Pancreas (tissue), 10 donors: ENCODE measurements at regions not wholly inside any gene's neighbourhood (a gene's known extent, or its start where the extent isn't known, plus 50 kb on each side); places are given as distances from the start of the nearest gene placed in this dataset.

Experiments
- ATAC-seq, 4 donors: fragments of 200-7000 bp; cut with Tn5 transposase; one replicate each; pipeline versions ENCODE4 v1.8.0 to v1.9.1; 2020; ENCODE audit warnings: mild to moderate bottlenecking in 4 of 4, moderate library complexity in 4 of 4
- DNase-seq, 6 donors: peaks; one replicate each; pipeline ENCODE4 v3.0.0-alpha.2; 2020
- FAIRE-seq: peaks from 2 replicates; lab custom pipeline; 2012; peaks lifted over from hg19 to GRCh38; lab: Jason Lieb, UNC
- H3K27ac ChIP-seq, 4 donors: fragments of 200-600 bp; sonication (generic); 1 replicate in 3 of 4; 2 replicates in 1 of 4; pipeline versions ENCODE4 v1.5.0 to v1.8.0; 2020
- H3K27me3 ChIP-seq, 4 donors: fragments of 200-600 bp; one replicate each; pipeline ENCODE4 v1.8.0; 2021
- H3K36me3 ChIP-seq, 3 donors: fragments of 200-600 bp; sonication (generic) in 1 of 3; one replicate each; pipeline versions ENCODE4 v1.5.0 to v1.8.0; 2020 to 2021
- H3K4me1 ChIP-seq, 3 donors: fragments of 200-600 bp; one replicate each; pipeline ENCODE4 v1.8.0; 2021
- H3K4me3 ChIP-seq, 4 donors: fragments of 200-600 bp; sonication (generic) in 2 of 4; one replicate each; pipeline versions ENCODE4 v1.5.0 to v1.8.0; 2020 to 2021
- H3K9me3 ChIP-seq, 4 donors: fragments of 200-600 bp; one replicate each; pipeline ENCODE4 v1.8.0; 2021
- CTCF ChIP-seq, 4 donors: fragments of 200-600 bp; sonication (generic) in 3 of 4; IDR thresholded peaks; one replicate each; pipeline versions ENCODE4 v1.5.0 to v1.8.0; 2021; ENCODE audit warnings: antibody characterized with exemption in 4 of 4
- WGBS, 2 donors: extraction: QIAGEN DNeasy Blood & Tissue Kit; methylation state at CpG; one replicate each; pipeline ENCODE4 v1.1.7; 2013; 5-methylcytosine and 5-hydroxymethylcytosine counted together
- intact Hi-C, 3 donors: fragments of 100-400 bp; cut with DNase I; formaldehyde crosslinking; loops; one replicate each; pipeline versions ENCODE4 v1.11.1 to v1.14.2; 2022
- donor health status: healthy with polysubstance abuse.
- donor health status: DM: no; HTN: no; CAD: no; lungs with moderate emphysema.
- donor health status: DM: no; HTN: no; CAD: no.
- donor health status: control.
- donor health status: control.
- donor health status: Bipolar disorder and iron deficiency.
- donor health status: DM: yes; HTN: yes; CAD: no.
- donor health status: DM: no; HTN: no; CAD: no.
- donor health status: DM: no; HTN: no; CAD: no.
- donor health status: DM: yes; HTN: yes; CAD: no.

- Histone ChIP-seq H3K27me3 (no peaks in the 10 kb centered on the region), H3K4me3 (no peak overlapping the region), H3K4me1 (no peaks in the 10 kb centered on the region), H3K36me3 (no peaks in the 10 kb centered on the region), H3K9me3 (no peaks in the 10 kb centered on the region), H3K27ac (no peak overlapping the region)
- FAIRE-seq (no peak), DNase-seq (no peak), ATAC-seq (no peak)
- intact Hi-C loops = no loop called here
- WGBS, 2 donors = 72 to 75% methylated on average over 1 of the region's 1 CpG
- no peak for TF ChIP-seq CTCF (IDR thresholded peaks at IDR 0.05)
Observed at GRCh38 chr1:168452329-168452728, 91.5 kb downstream of the XCL2 start.

- H3K9me3 ChIP-seq = no peaks in the 10 kb centered on the region
- DNase-seq = no peak
- 32 to 79% methylated on average over 1 of the region's 1 CpG for WGBS, 2 donors
- no peaks in the 10 kb centered on the region for H3K4me1 ChIP-seq
- no peak for FAIRE-seq
- intact Hi-C loops = no loop called here
- no peaks in the 10 kb centered on the region for H3K27me3 ChIP-seq
- no peaks in the 10 kb centered on the region for H3K36me3 ChIP-seq
- no peak overlapping the region for H3K27ac ChIP-seq
- ATAC-seq = no peak
- no peak overlapping the region for H3K4me3 ChIP-seq
- no peak for TF ChIP-seq CTCF (IDR thresholded peaks at IDR 0.05)
Observed at GRCh38 chr1:168447871-168448270, 95.9 kb downstream of the XCL2 start.

- no peak for TF ChIP-seq CTCF (IDR thresholded peaks at IDR 0.05)
- ATAC-seq = no peak
- H3K27ac ChIP-seq = no peak overlapping the region
- no peak overlapping the region for H3K4me3 ChIP-seq
- H3K4me1 ChIP-seq = no peaks in the 10 kb centered on the region
- no peaks in the 10 kb centered on the region for H3K27me3 ChIP-seq
- DNase-seq = no peak
- FAIRE-seq = no peak
- no peaks in the 10 kb centered on the region for H3K36me3 ChIP-seq
- 66 to 76% methylated on average over 5 of the region's 5 CpGs for WGBS, 2 donors
- no peaks in the 10 kb centered on the region for H3K9me3 ChIP-seq
- intact Hi-C loops = no loop called here
Observed at GRCh38 chr1:168446081-168446480, 97.7 kb downstream of the XCL2 start.

GRCh38 chr1:168443899-168444298 lies 99.9 kb downstream of the XCL2 start:
- Histone ChIP-seq H3K27ac (no peak overlapping the region), H3K36me3 (no peaks in the 10 kb centered on the region), H3K4me1 (no peaks in the 10 kb centered on the region), H3K9me3 (no peaks in the 10 kb centered on the region), H3K27me3 (no peaks in the 10 kb centered on the region), H3K4me3 (no peak overlapping the region)
- WGBS, 2 donors = 85 to 91% methylated on average over 5 of the region's 5 CpGs
- no peak for DNase-seq
- ATAC-seq = no peak
- no peak for TF ChIP-seq CTCF (IDR thresholded peaks at IDR 0.05)
- FAIRE-seq = no peak
- intact Hi-C loops = no loop called here

GRCh38 chr1:168443356-168443755 lies 100.4 kb downstream of the XCL2 start:
- no peak for FAIRE-seq
- H3K27ac ChIP-seq = no peak overlapping the region
- no peaks in the 10 kb centered on the region for H3K36me3 ChIP-seq
- no peak for DNase-seq
- WGBS, 2 donors = 73 to 76% methylated on average over 3 of the region's 3 CpGs
- H3K4me3 ChIP-seq = no peak overlapping the region
- no peaks in the 10 kb centered on the region for H3K4me1 ChIP-seq
- intact Hi-C loops = no loop called here
- no peaks in the 10 kb centered on the region for H3K27me3 ChIP-seq
- no peak for TF ChIP-seq CTCF (IDR thresholded peaks at IDR 0.05)
- H3K9me3 ChIP-seq = no peaks in the 10 kb centered on the region
- ATAC-seq = no peak
